IPS-15b (cell line): ENCODE measurements at regions not wholly inside any gene's neighbourhood (a gene's known extent, or its start where the extent isn't known, plus 50 kb on each side); places are given as distances from the start of the nearest gene placed in this dataset.

Experiments used
- H3K27me3 ChIP-seq: one replicate; pipeline ENCODE4 v1.6.1; 2013; ENCODE audit warnings: low read length; ENCODE audit not compliant: control insufficient read depth, insufficient read depth
- H3K36me3 ChIP-seq: one replicate; pipeline ENCODE4 v1.6.1; 2013; ENCODE audit warnings: low read length; ENCODE audit not compliant: control insufficient read depth, insufficient read depth
- H3K4me1 ChIP-seq: one replicate; pipeline ENCODE4 v1.6.1; 2013; ENCODE audit warnings: mild to moderate bottlenecking, low read length; ENCODE audit not compliant: control insufficient read depth, insufficient read depth
- H3K4me3 ChIP-seq: one replicate; pipeline ENCODE4 v1.5.1; 2013; ENCODE audit warnings: low read depth, low read length
- H3K9ac ChIP-seq: one replicate; pipeline ENCODE4 v1.6.1; 2013; ENCODE audit warnings: low read depth, mild to moderate bottlenecking, low read length
- H3K9me3 ChIP-seq: one replicate; pipeline ENCODE4 v1.6.1; 2013; ENCODE audit warnings: mild to moderate bottlenecking, low read length; ENCODE audit not compliant: control insufficient read depth, insufficient read depth

GRCh38 chr2:222146488-222146887 is 152.3 kb downstream of the PAX3 start:
- no peaks in the 10 kb centered on the region for H3K4me1 ChIP-seq
- H3K36me3 ChIP-seq: no peaks in the 10 kb centered on the region
- H3K9ac ChIP-seq: no peak overlapping the region
- no peaks in the 10 kb centered on the region for H3K27me3 ChIP-seq
- H3K9me3 ChIP-seq: no peaks in the 10 kb centered on the region
- no peak overlapping the region for H3K4me3 ChIP-seq

DNA sequence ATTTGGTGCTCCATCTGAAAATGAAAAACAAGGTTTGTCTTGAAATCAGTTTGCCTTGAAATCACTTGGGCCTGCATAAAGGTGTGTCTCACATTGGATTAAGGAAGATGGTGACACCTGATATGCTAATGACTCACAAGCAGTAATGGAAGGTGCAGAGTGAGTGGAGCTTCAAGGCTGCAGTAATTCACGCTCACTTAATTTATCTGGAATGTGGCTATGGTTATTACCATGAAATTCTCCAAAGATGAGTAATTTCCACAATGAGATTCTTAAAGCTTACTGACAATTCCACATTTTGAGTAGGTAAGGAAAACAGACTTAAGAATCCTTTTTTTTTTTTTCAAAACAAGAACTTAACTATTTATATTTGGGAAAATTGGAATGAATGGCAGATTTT is 156.8 kb downstream of the PAX3 start:
- H3K9ac ChIP-seq: no peak overlapping the region
- H3K27me3 ChIP-seq: no peaks in the 10 kb centered on the region
- H3K4me1 ChIP-seq: no peaks in the 10 kb centered on the region
- H3K9me3 ChIP-seq: no peaks in the 10 kb centered on the region
- no peaks in the 10 kb centered on the region for H3K36me3 ChIP-seq
- H3K4me3 ChIP-seq: no peak overlapping the region

DNA sequence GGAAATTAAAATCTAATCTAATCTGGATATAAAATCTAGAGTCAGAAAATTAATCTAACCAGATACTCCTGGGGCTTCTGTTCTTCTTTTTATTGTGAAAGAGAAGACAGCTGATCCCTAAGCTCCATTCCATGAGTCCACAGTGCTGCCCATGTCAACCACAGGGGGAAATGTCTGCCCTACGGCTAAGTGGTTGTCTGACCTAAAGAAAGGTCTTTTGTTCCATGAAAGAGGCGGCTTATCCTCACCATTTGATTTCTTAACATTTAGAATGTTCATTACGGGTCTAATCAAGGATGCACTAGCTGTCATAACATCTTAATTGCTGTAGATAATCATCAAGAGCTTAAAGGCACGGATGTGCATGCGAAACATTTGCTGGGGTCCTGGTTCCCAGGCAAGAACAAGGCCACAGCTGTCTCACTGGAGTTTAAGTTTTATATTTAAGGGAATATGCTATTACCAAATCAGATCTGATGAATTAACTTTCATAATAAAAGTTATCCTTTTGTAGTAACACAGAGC is 162.6 kb downstream of the PAX3 start:
- H3K36me3 ChIP-seq: no peaks in the 10 kb centered on the region
- H3K27me3 ChIP-seq: no peaks in the 10 kb centered on the region
- H3K4me1 ChIP-seq: no peaks in the 10 kb centered on the region
- no peaks in the 10 kb centered on the region for H3K9me3 ChIP-seq
- no peak overlapping the region for H3K4me3 ChIP-seq
- H3K9ac ChIP-seq: no peak overlapping the region

DNA sequence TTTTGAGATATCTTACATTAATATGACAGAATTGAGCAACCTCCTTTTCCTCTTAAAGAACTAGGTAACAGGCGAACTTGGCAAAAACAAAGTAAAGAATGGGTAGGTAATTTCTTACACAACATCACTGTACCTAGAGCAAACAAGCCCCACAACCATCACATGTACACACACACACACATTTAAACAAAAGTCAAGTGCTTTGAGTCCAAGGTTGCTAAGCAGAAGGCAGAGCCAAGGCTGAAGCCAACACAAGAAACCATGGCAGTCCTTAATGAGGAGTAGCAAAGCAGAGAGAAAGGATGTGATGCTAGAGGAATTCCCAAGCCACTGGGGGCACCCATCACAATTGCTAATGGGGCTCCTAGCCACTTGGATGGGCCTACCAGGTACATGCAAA is 164.1 kb downstream of the PAX3 start:
- no peaks in the 10 kb centered on the region for H3K4me1 ChIP-seq
- H3K27me3 ChIP-seq: no peaks in the 10 kb centered on the region
- H3K36me3 ChIP-seq: no peaks in the 10 kb centered on the region
- no peaks in the 10 kb centered on the region for H3K9me3 ChIP-seq
- no peak overlapping the region for H3K4me3 ChIP-seq
- no peak overlapping the region for H3K9ac ChIP-seq

GRCh38 chr2:222133897-222134296 is 164.9 kb downstream of the PAX3 start:
- Histone ChIP-seq H3K9me3 (no peaks in the 10 kb centered on the region), H3K9ac (no peak overlapping the region), H3K36me3 (no peaks in the 10 kb centered on the region), H3K4me3 (no peak overlapping the region), H3K4me1 (no peaks in the 10 kb centered on the region), H3K27me3 (no peaks in the 10 kb centered on the region)

DNA sequence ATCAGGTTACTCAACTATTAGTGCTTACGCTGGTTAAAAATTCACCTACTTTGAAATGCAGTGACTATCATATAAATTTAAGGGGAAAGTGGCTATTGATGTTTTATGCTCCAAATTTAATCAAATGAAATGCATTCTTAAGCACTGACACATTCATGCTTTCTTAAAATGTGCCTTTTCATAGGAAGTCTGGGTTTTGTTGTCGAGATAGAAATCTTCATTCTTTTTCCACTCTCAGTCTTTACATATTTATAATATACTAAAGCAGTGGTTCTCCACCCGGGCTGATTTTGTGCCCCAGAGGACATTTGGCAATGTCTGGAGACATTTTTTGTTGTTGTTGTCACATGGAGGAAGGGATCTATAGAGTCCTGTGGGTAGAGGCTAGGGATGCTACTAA is 167.9 kb downstream of the PAX3 start:
- no peaks in the 10 kb centered on the region for H3K27me3 ChIP-seq
- H3K9ac ChIP-seq: no peak overlapping the region
- no peaks in the 10 kb centered on the region for H3K4me1 ChIP-seq
- H3K36me3 ChIP-seq: no peaks in the 10 kb centered on the region
- no peaks in the 10 kb centered on the region for H3K9me3 ChIP-seq
- H3K4me3 ChIP-seq: no peak overlapping the region

DNA sequence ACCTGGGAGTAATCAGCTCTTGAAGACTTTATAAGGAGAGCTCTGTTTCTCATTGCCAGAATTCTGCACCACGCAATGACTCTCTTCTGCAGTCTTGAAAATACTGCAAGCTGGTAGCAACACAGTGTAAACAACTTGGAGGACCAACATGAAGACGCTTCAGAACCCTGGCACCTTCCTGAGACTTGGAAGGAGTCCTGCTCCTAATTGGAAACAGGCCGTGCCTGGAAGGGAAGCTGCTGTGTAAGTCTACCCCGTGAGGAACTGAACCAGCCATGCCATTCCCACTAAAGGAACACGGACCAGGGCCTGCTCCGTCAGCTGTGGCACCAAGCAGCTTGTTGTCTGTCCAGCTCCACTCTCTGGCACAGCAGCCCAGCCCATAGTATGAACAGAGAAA is 171.1 kb downstream of the PAX3 start:
- Histone ChIP-seq H3K4me1 (no peaks in the 10 kb centered on the region), H3K27me3 (no peaks in the 10 kb centered on the region), H3K36me3 (no peaks in the 10 kb centered on the region), H3K9ac (no peak overlapping the region), H3K4me3 (no peak overlapping the region), H3K9me3 (no peaks in the 10 kb centered on the region)

DNA sequence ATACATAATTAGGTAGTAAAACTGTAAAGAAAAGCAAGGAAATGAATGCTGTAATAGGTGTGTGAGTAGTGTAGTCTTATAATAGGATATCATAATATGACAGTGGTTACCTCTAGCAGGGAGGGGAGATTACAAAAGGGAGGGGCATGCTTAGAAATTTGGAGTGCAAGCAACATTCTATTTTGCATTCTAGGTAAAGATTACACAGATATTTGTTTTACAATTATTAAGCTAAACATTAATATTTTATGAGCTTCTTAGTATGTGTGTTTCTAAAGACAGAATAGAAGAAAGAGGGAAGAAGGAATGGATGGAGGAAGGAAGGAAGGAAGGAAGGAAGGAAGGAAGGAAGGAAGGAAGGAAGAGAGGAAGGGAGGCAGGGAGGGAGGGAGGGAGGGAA is 177.9 kb downstream of the PAX3 start:
- Histone ChIP-seq H3K36me3 (no peaks in the 10 kb centered on the region), H3K4me1 (no peaks in the 10 kb centered on the region), H3K4me3 (no peak overlapping the region), H3K9ac (no peak overlapping the region), H3K9me3 (no peaks in the 10 kb centered on the region), H3K27me3 (no peaks in the 10 kb centered on the region)

DNA sequence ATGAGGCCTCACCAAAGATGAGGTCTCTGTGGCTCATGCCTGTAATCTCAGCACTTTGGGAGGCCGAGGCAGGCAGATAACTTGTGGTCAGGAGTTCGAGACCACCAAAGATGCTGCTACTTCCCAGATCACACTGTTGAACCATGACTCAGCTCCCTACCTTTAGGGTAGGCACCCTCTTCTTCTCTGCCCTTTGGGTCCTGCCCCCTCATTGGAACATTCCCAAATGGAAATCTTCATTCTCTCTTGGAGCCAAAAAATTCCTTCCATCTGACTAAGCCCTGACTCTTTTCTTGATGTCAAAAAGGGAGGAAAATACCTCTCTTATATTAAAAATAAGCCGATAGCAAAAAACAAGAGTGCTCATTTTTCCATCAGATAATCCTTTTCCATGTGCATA is 183.5 kb downstream of the PAX3 start:
- Histone ChIP-seq H3K9me3 (no peaks in the 10 kb centered on the region), H3K27me3 (peaks cover 3% of the 10 kb centered on the region)

GRCh38 chr2:222108957-222109585 is 189.7 kb downstream of the PAX3 start:
- Histone ChIP-seq H3K27me3 (peaks cover 3% of the 10 kb centered on the region), H3K4me3 (no peak overlapping the region), H3K36me3 (no peaks in the 10 kb centered on the region), H3K9ac (no peak overlapping the region), H3K4me1 (no peaks in the 10 kb centered on the region), H3K9me3 (no peaks in the 10 kb centered on the region)

More for the DNA sequence above, 183.5 kb downstream of the PAX3 start:
- Histone ChIP-seq H3K36me3 (no peaks in the 10 kb centered on the region), H3K9ac (no peak overlapping the region), H3K4me3 (no peak overlapping the region), H3K4me1 (no peaks in the 10 kb centered on the region)

- H3K27me3 ChIP-seq: peaks cover under 1% of the 10 kb centered on the region
- H3K4me1 ChIP-seq: peaks cover 2% of the 10 kb centered on the region
- H3K9me3 ChIP-seq: no peaks in the 10 kb centered on the region
- H3K4me3 ChIP-seq: no peak overlapping the region
- no peak overlapping the region for H3K9ac ChIP-seq
- no peaks in the 10 kb centered on the region for H3K36me3 ChIP-seq
Observed at GRCh38 chr2:222108497-222108896, 190.3 kb downstream of the PAX3 start.

DNA sequence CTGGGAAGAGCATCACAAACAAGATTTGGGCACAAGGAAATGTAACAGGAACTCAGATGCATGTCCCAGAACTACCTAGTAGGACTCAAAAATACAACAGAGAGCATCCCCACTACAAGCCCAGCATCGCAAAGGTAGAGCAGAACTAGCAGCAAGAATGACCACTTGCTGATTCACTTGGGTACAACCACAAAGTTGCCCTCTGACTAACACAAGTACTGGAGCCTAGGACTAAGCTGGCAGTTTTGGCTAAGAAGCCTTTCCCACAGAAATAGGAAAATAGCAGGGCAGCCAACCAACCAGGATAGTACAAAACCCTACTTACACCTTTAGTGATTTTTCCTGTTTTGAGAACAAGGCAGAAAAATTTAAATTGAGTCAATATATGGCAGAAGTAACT is 193.8 kb downstream of the PAX3 start:
- Histone ChIP-seq H3K9ac (no peak overlapping the region), H3K9me3 (no peaks in the 10 kb centered on the region), H3K27me3 (no peaks in the 10 kb centered on the region), H3K4me1 (peaks cover 11% of the 10 kb centered on the region), H3K36me3 (no peaks in the 10 kb centered on the region), H3K4me3 (no peak overlapping the region)
